Left ventricle myocardium inferior (tissue), 1 donor: ENCODE measurements at regions not wholly inside any gene's neighbourhood (a gene's known extent, or its start where the extent isn't known, plus 50 kb on each side); places are given as distances from the start of the nearest gene placed in this dataset.

Experiments used
- DNase-seq: peaks from one replicate; pipeline ENCODE4 v3.0.0-alpha.2; 2020
- H3K27ac ChIP-seq: fragments of 200-600 bp; replicated peaks from 2 replicates; pipeline ENCODE4 v1.8.0; 2021
- H3K27me3 ChIP-seq: fragments of 200-600 bp; 2 replicates; pipeline ENCODE4 v1.8.0; 2021; ENCODE audit warnings: low read depth
- H3K36me3 ChIP-seq: fragments of 200-600 bp; 2 replicates; pipeline ENCODE4 v1.8.0; 2021
- H3K4me1 ChIP-seq: fragments of 200-600 bp; 2 replicates; pipeline ENCODE4 v1.8.0; 2021
- H3K4me3 ChIP-seq: fragments of 200-600 bp; 2 replicates; pipeline ENCODE4 v1.8.0; 2021; ENCODE audit warnings: mild to moderate bottlenecking, moderate library complexity
- H3K9me3 ChIP-seq: fragments of 200-600 bp; replicated peaks from 2 replicates; pipeline ENCODE4 v1.8.0; 2021
- intact Hi-C: fragments of 100-400 bp; cut with micrococcal nuclease; formaldehyde crosslinking; loops from one replicate; pipeline ENCODE4 v1.11.0; 2022
- TF ChIP-seq, protein P1 (sequence below): fragments of 200-600 bp; IDR thresholded peaks from 2 replicates; pipeline ENCODE4 v1.8.0; 2021; ENCODE audit warnings: antibody characterized with exemption, mild to moderate bottlenecking, borderline replicate concordance
- donor health status: DM: no; HTN: yes; CAD: no; lungs with severe emphysema.

DNA sequence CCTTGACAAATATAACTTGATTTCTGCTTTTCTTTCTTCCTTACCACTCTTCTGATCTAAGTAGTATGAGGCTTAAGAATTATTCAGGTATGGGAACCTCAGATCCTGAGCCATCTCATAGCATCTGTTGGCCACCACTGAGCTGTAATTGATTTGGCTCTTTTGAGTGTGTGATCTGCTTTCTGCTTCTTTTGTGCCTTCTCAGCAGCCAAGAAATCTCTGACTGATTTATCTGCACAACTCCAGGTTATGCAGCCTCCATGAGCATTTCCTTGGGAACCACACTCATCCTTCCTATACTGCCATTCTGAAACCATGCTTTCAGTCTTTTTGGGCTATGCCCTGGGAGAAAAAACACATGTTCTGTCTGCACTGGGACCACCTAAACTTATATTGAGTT lies 178.0 kb upstream of the FAM3C start:
- H3K9me3 ChIP-seq: no peaks in the 10 kb centered on the region
- intact Hi-C loops: no loop called here
- TF ChIP-seq, protein P1, sequence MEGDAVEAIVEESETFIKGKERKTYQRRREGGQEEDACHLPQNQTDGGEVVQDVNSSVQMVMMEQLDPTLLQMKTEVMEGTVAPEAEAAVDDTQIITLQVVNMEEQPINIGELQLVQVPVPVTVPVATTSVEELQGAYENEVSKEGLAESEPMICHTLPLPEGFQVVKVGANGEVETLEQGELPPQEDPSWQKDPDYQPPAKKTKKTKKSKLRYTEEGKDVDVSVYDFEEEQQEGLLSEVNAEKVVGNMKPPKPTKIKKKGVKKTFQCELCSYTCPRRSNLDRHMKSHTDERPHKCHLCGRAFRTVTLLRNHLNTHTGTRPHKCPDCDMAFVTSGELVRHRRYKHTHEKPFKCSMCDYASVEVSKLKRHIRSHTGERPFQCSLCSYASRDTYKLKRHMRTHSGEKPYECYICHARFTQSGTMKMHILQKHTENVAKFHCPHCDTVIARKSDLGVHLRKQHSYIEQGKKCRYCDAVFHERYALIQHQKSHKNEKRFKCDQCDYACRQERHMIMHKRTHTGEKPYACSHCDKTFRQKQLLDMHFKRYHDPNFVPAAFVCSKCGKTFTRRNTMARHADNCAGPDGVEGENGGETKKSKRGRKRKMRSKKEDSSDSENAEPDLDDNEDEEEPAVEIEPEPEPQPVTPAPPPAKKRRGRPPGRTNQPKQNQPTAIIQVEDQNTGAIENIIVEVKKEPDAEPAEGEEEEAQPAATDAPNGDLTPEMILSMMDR: no peak
- no peaks in the 10 kb centered on the region for H3K36me3 ChIP-seq
- no peak overlapping the region for H3K4me3 ChIP-seq
- H3K4me1 ChIP-seq: no peaks in the 10 kb centered on the region
- no peak overlapping the region for H3K27ac ChIP-seq
- H3K27me3 ChIP-seq: no peaks in the 10 kb centered on the region
- no peak for DNase-seq

GRCh38 chr7:121572615-121573014 lies 176.5 kb upstream of the FAM3C start:
- intact Hi-C loops: no loop called here
- H3K27ac ChIP-seq: no peak overlapping the region
- no peaks in the 10 kb centered on the region for H3K36me3 ChIP-seq
- no peaks in the 10 kb centered on the region for H3K27me3 ChIP-seq
- DNase-seq: no peak
- H3K9me3 ChIP-seq: no peaks in the 10 kb centered on the region
- no peak overlapping the region for H3K4me3 ChIP-seq
- TF ChIP-seq, protein P1: no peak
- H3K4me1 ChIP-seq: no peaks in the 10 kb centered on the region

DNA sequence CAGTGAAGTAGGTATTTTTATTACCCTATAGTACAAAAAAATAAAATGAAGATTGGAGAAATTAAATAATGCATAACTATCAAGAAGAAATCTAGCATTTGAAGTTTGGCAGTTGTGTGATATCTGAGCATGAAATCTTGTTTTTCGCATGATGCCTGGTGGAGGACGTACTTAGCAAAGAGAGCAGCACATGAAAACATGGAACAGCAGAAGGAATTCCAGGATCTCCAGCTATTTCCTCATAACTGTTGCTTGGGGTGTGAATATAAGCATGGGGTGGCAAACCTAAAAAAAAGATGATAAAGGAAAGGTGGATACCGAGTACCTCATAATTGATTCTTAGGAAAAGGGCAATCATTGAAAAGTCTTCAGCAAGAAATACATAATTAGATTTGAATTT lies 174.3 kb upstream of the FAM3C start:
- H3K9me3 ChIP-seq: no peaks in the 10 kb centered on the region
- H3K27me3 ChIP-seq: no peaks in the 10 kb centered on the region
- TF ChIP-seq, protein P1: no peak
- DNase-seq: no peak
- no peak overlapping the region for H3K4me3 ChIP-seq
- H3K36me3 ChIP-seq: no peaks in the 10 kb centered on the region
- no peak overlapping the region for H3K27ac ChIP-seq
- intact Hi-C loops: no loop called here
- no peaks in the 10 kb centered on the region for H3K4me1 ChIP-seq

- Histone ChIP-seq H3K27ac (no peak overlapping the region), H3K27me3 (no peaks in the 10 kb centered on the region), H3K4me1 (no peaks in the 10 kb centered on the region), H3K9me3 (no peaks in the 10 kb centered on the region), H3K36me3 (no peaks in the 10 kb centered on the region), H3K4me3 (no peak overlapping the region)
- intact Hi-C loops: no loop called here
- DNase-seq: no peak
- TF ChIP-seq, protein P1: no peak
These were observed 167.1 kb upstream of the FAM3C start for GRCh38 chr7:121563177-121563576.

GRCh38 chr7:121562259-121562658 lies 166.2 kb upstream of the FAM3C start:
- TF ChIP-seq, protein P1: no peak
- Histone ChIP-seq H3K27ac (no peak overlapping the region), H3K27me3 (no peaks in the 10 kb centered on the region), H3K4me1 (no peaks in the 10 kb centered on the region), H3K9me3 (no peaks in the 10 kb centered on the region), H3K36me3 (no peaks in the 10 kb centered on the region), H3K4me3 (no peak overlapping the region)
- intact Hi-C loops: no loop called here
- DNase-seq: no peak

DNA sequence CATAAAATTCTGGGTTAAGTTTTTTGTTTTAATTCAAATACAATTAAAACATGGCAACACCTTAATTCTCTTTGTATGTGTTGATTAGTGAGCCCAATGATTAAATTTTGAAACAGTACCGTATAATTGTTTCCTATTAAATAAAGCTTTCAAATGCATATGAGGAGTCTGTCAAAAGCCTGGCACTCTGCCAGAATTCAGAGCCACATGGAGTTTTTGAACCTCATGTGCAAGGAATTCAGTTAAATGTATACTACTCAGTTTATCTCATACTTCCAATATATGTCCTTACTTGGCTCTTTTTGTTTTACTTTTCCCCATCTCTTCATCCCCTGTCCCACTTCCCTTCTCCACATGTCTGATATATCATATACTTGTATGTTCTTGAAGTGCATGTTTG lies 165.6 kb upstream of the FAM3C start:
- H3K27me3 ChIP-seq: no peaks in the 10 kb centered on the region
- no peaks in the 10 kb centered on the region for H3K9me3 ChIP-seq
- intact Hi-C loops: no loop called here
- no peak overlapping the region for H3K27ac ChIP-seq
- no peak for DNase-seq
- no peaks in the 10 kb centered on the region for H3K4me1 ChIP-seq
- H3K4me3 ChIP-seq: no peak overlapping the region
- H3K36me3 ChIP-seq: no peaks in the 10 kb centered on the region
- TF ChIP-seq, protein P1: no peak
